ENCODE measurements at regions not wholly inside any gene's neighbourhood (a gene's known extent, or its start where the extent isn't known, plus 50 kb on each side); places are given as distances from the start of the nearest gene placed in this dataset.

DNA sequence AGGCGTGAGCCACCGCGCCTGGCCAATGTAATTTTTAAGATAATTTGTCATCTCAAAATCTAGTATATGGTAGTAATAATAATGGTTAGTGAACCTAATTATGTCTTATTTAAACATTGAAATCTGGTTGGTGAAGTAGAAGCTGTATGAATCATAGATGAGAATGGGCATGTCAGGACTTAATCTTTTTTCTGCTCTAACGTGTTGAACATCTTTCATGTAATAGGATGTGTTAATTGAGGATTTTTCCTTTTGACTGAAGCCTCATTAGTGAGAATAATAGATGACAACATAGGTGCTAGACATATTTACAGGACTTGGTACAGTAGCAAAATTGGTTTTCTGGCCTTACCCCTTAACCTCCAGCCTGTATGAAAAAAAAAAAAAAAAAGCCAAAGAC lies 835.6 kb downstream of the IGSF11 start:
- TF ChIP-seq POLR2A (IDR thresholded peaks at IDR 0.05; ENCODE audit: low read length), result no peak
- no peak for TF ChIP-seq GATA1 (IDR thresholded peaks at IDR 0.05; ENCODE audit: low read depth, low read length)
